ENCODE measurements at regions not wholly inside any gene's neighbourhood (a gene's known extent, or its start where the extent isn't known, plus 50 kb on each side); places are given as distances from the start of the nearest gene placed in this dataset.

- DNase-seq (ENCODE audit: low read depth), result no peak
These were observed 250.7 kb downstream of the TBC1D4 start for GRCh38 chr13:75231235-75231634.

GRCh38 chr13:75226733-75227435 is 255.1 kb downstream of the TBC1D4 start:
- no peak for DNase-seq (ENCODE audit: low read depth)

DNA sequence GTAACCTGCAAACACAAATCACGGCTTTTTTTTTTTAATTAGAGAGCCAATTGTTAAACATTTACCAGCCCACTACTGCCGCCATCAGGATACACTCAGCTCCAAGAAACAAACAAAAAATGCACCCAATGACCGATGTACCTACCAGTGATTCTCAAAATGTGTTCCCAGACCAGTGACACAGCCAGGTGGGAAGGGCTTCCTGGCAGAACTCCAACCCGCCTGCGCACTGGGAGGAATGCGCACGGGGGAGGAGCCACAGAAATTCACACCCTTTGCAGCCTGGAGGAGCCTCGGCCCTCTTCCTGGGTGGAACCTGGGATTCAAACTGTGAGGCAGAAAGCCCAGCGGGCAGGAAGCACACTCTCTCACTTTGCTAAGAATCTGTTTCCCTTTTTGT is 255.9 kb downstream of the TBC1D4 start:
- no peak for DNase-seq (ENCODE audit: low read depth)

- DNase-seq (ENCODE audit: low read depth), result no peak
These were observed 256.5 kb downstream of the TBC1D4 start for GRCh38 chr13:75225288-75226032.

DNA sequence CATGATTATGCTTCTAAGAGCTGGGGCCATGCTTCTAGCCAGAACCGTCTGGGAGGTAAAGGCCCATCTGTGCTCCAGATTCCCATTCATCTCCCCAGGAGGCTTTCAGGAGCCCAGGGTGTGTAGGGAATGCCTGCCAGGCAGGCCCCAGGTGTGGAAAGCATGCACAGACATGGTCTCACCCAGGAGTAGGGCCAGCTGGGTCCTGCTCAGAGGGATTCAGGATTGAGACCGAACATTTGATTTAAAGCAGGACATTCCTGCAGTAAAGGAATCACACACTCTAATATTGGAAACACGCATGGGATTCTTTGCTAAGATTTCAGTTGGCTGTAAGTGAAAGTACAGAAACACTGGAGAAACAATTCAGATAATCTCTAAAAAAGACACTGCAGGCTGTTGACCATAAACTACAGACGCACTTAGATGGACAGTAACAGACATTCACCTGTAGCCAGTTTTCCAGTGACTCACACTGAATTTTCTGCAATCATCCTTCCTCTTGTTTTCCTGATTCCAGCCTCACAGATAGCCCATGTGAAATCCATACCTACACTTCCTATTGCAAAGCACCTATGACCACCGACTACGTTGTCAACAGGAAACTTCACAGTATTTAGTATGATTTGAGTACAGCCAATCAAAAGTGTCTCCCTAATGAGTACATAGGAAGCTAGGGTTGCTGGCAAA is 257.8 kb downstream of the TBC1D4 start:
- no peak for DNase-seq (ENCODE audit: low read depth)

DNA sequence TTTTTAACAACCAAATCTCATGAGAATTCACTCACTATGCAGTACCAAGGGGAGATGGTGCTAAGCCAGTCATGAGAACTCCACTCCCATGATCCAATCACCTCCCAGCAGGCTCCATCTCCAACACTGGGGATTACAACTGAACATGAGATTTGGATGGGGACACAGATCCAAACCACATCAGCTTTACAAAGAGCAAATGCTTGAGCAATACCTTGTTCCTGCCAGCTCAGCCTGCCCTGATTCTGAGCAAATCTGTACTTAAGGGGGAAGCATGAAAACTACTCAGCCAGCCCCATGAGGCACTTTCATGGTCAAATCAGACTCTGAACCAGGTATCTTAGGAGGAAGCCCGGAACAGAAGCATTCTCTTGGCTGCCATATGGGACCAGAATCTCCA is 259.9 kb downstream of the TBC1D4 start:
- DNase-seq (ENCODE audit: low read depth), result no peak

DNA sequence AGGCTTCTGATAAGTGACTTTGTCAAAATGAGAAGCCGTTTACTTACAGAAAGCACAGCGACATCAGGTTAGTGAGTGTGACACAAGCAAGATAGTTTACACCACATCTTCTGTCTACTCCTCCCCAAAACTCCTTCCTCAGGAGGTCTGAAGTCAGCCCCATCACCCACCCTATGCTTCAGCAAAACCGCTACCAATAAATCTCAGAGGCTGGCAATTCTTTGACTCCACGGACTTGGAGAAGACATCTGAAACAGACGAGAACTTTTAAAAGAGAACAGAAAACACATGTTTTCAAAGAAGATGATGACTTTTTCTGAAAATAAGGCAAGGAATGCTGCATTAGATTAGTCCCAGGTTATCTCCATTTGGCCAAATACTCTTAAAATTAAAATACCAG is 261.1 kb downstream of the TBC1D4 start:
- DNase-seq (ENCODE audit: low read depth), result no peak

DNA sequence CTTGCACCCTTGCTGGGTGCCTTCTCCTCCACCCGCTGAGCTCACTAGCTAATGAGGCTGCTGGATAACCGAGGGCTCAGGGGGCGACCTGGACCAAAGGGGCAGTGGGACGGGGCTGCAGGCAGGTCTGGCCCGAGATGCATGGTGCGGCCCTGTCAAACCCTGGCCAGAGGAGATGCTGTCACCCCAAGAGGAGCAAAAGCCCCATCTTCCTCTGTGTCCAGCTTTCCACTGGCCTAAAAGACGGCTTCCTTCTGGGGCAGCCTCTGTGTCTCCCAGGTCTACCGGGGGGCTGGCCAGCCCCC is 261.8 kb downstream of the TBC1D4 start:
- no peak for DNase-seq (ENCODE audit: low read depth)

DNA sequence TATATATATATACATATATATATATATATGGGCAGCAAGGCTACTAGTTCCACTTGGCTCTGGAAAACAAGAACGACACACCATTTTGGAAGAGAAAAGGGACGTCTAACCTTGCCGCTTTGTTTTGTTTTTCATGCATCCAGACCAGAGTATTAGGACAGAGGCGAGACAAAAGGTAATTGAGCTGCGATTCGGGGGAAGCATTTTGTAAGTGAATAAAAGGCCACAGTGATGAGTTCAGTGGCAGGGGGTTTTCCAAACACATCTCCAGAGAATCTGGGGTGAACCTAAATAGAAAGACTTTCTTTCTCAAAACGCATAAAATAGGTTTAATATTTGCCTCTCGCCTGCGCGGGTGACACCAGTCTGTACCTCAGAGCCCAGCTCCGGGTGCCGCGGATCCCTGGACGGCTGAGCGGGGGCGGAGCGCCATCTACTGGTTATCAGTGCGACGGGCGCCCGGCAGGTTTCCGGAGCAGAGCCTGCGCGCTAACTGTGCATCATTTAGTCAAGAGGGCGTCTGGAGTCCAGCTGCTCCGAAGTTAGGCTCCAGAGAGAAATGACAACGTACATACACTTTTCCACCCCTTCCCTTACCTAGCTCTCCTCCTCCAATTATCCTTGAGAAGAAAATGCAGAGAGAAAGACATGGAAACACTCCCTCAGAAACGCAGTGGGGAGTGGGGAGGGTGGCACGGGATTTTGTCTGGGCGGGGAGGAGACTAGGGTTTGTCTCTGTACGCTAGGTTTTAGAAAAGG is 262.3 kb downstream of the TBC1D4 start:
- DNase-seq (ENCODE audit: low read depth), result peak; percentile 84

- no peak for DNase-seq (ENCODE audit: low read depth)
These were observed 264.0 kb downstream of the TBC1D4 start for GRCh38 chr13:75217949-75218348.

DNA sequence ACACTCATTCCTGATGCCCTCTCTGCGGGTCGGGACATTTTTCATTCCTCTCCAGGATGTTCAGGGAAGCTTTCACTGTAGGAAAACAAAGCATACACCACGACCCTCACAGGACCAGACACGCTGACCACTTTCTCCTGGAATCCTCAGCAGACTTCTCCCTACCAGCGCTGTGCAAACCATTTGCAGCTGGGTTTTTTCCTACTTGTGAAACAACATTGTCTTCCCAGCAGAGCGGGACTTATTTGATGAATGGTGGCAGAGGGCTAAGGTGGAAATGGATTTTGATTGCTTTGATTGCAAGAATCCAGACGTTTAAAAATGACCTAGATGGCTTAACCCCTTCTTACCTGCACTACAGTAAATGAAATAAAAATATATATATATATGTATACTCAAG is 265.9 kb downstream of the TBC1D4 start:
- no peak for DNase-seq (ENCODE audit: low read depth)

DNA sequence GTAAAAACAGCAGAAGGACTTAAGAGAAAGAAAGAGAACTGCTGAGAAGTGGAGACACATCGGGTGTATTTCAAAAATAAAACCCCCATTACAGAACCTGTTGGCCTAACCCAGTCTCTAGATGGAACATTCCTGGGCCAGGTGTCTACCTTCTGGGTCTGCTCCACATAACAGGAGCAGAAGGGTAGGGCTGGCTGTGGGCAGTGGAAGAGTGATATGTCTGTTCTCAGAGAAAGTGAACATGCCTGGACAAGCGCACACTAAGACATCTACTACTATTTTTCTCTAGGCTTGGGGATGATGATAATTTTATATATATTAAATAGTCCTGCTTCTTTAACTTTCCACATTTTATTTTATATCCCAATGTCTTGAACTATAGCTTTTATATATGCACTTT is 267.1 kb downstream of the TBC1D4 start:
- DNase-seq (ENCODE audit: low read depth), result no peak

DNA sequence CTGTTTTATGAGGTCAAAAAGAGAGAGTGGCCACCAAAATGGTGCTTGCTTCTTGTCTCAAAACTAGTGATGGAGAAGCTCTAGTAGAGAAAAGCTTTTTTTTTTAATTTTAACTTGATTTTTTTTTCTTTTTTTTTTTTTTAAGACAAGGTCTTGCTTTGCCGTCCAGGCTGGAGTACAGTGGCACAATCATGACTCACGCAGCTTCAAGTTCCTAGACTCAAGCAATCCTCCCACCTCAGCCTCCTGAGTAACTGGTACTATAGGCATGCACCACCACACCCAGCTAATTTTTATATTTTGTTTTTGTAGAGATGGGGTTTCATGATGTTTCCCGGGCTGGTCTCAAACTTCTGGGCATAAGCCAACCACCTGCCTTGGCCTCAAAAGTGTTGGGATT is 279.0 kb downstream of the TBC1D4 start:
- no peak for DNase-seq (ENCODE audit: low read depth)

- no peak for DNase-seq (ENCODE audit: low read depth)
These were observed 284.2 kb downstream of the TBC1D4 start for GRCh38 chr13:75197803-75198202.

DNA sequence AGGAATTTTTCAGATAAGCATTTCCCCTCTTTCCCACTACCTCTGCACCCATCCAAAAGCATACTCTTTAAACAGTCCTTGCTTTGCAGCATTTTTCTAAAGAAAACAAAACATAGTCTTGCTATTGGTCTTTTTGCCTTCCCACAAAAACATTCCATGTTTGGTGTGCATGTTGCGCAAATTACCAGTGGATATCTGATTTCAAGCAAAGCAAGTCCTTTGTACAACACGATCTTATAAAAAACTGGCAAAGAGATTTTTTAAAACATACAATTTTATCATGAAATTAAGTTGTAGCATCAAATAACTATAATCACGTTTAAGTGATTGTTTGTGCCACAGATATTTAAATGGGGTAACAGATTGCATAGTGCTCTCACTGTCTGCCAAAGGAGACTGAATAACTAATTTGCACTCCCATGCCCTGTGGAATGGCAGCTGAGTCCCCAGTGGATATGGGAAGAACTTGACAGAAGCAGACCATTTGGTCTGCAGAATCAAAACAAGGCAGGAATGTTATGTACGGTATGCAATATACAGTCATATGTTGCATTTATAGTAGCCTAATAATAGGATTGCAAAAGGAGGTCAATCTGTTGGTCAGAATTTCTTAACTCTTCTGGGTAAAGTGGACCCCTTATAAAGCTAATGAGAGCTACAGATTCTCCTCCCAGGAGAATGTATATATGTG is 285.7 kb downstream of the TBC1D4 start:
- DNase-seq (ENCODE audit: low read depth), result no peak

- DNase-seq (ENCODE audit: low read depth), result no peak
These were observed 286.3 kb downstream of the TBC1D4 start for GRCh38 chr13:75195495-75196146.

GRCh38 chr13:75194717-75195462 is 287.1 kb downstream of the TBC1D4 start:
- DNase-seq (ENCODE audit: low read depth), result no peak

GRCh38 chr13:75186379-75186778 is 295.6 kb downstream of the TBC1D4 start:
- DNase-seq (ENCODE audit: low read depth), result no peak

DNA sequence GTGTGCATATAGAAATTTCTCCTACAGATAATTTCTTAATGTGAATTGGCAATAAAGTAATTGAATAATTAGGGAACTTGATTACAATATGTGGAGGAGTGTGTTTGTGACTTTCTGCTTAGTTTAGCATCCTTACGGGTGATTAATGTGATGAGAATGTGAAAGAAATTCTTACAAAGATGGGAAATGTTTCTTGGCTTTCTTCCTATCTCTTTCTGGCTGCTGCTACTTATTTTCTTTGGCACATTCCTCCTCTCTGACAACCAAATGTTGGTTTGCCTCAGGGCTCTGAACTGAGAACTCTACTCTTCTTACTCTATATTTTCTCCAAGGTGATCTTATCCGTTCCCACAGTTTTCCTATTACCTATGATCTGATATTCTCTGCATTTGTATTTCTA is 300.1 kb downstream of the TBC1D4 start:
- DNase-seq (ENCODE audit: low read depth), result no peak

GRCh38 chr13:75180805-75181455 is 301.0 kb downstream of the TBC1D4 start:
- DNase-seq (ENCODE audit: low read depth), result no peak

Measured in stimulated activated CD8-positive, alpha-beta memory T cell treated with anti-CD3 and anti-CD28 coated beads, Interleukin-15, amount 100 ng/mL, for 24 hours (primary cell).